Psoas muscle (tissue), 7 donors: ENCODE measurements at regions not wholly inside any gene's neighbourhood (a gene's known extent, or its start where the extent isn't known, plus 50 kb on each side); places are given as distances from the start of the nearest gene placed in this dataset.

Source experiments
- ATAC-seq, 4 donors: fragments of 200-7000 bp; cut with Tn5 transposase; one replicate each; pipeline ENCODE4 v1.9.1; 2020; ENCODE audit warnings: moderate library complexity in 3 of 4, mild to moderate bottlenecking in 2 of 4
- DNase-seq, 2 donors: peaks; one replicate each; pipeline ENCODE4 v3.0.0-alpha.2; 2020
- H3K27ac ChIP-seq: fragments of 200-600 bp; one replicate; pipeline ENCODE4 v1.8.0; 2022
- H3K27me3 ChIP-seq, 3 donors: fragments of 200-600 bp in 1 of 3; one replicate each; pipeline versions ENCODE4 v1.6.1 to v1.8.0; 2013 to 2022; ENCODE audit warnings: low read length in 2 of 3, mild to moderate bottlenecking in 2 of 3, moderate library complexity in 1 of 3; ENCODE audit not compliant: insufficient read depth in 3 of 3
- H3K36me3 ChIP-seq, 2 donors: fragments of 200-600 bp in 1 of 2; one replicate each; pipeline versions ENCODE4 v1.6.1 to v1.8.0; 2013 to 2022; ENCODE audit warnings: low read depth in 1 of 2, mild to moderate bottlenecking in 1 of 2, moderate library complexity in 1 of 2; ENCODE audit not compliant: insufficient read depth in 1 of 2
- H3K4me1 ChIP-seq: fragments of 200-600 bp; one replicate; pipeline ENCODE4 v1.8.0; 2022
- H3K4me3 ChIP-seq: fragments of 200-600 bp; one replicate; pipeline ENCODE4 v1.8.0; 2022; ENCODE audit warnings: mild to moderate bottlenecking
- H3K9me3 ChIP-seq: fragments of 200-600 bp; one replicate; pipeline ENCODE4 v1.8.0; 2022
- CTCF ChIP-seq: fragments of 200-600 bp; IDR thresholded peaks from one replicate; pipeline ENCODE4 v1.8.0; 2022; ENCODE audit warnings: antibody characterized with exemption
- WGBS, 3 donors: extraction: QIAGEN DNeasy Blood & Tissue Kit; methylation state at CpG; one replicate each; pipeline versions ENCODE4 v1.1.6 to v1.1.7; 2013; 5-methylcytosine and 5-hydroxymethylcytosine counted together
- intact Hi-C, 2 donors: fragments of 100-400 bp; cut with DNase I; formaldehyde crosslinking; loops; one replicate each; pipeline versions ENCODE4 v1.11.0 to v1.14.2; 2022
- donor health status: healthy with polysubstance abuse.
- donor health status: DM: no; HTN: no; CAD: no; lungs with moderate emphysema.
- donor health status: Bipolar disorder and iron deficiency.
- donor health status: healthy.
- donor health status: DM: yes; HTN: yes; CAD: no.
- donor health status: DM: no; HTN: no; CAD: no.
- donor health status: DM: yes; HTN: yes; CAD: no.

- WGBS, 3 donors, result 82 to 93% (median 86%) methylated on average over 7 of the region's 7 CpGs
- DNase-seq, result no peak
- no peak for TF ChIP-seq CTCF
- no peak for ATAC-seq
- no peak overlapping the region for H3K27ac ChIP-seq
- H3K4me1 ChIP-seq, result peaks cover 8% of the 10 kb centered on the region
- no peaks in the 10 kb centered on the region for H3K9me3 ChIP-seq
- peaks cover 0 to 2% (median 0%) of the 10 kb centered on the region in 3 donors for H3K27me3 ChIP-seq
- no peak overlapping the region for H3K4me3 ChIP-seq
- H3K36me3 ChIP-seq, result no peaks in the 10 kb centered on the region
- intact Hi-C loops, result no loop called here
Measured at GRCh38 chr10:125331056-125331455, 170.7 kb upstream of the CTBP2 start.

GRCh38 chr10:125329056-125329455 is 168.7 kb upstream of the CTBP2 start:
- no peak for TF ChIP-seq CTCF
- intact Hi-C loops, result no loop called here
- H3K4me1 ChIP-seq, result peaks cover 8% of the 10 kb centered on the region
- H3K27me3 ChIP-seq, result peaks cover 0 to 5% (median 2%) of the 10 kb centered on the region in 3 donors
- no peak overlapping the region for H3K4me3 ChIP-seq
- no peaks in the 10 kb centered on the region for H3K36me3 ChIP-seq
- no peaks in the 10 kb centered on the region for H3K9me3 ChIP-seq
- DNase-seq (no peak), ATAC-seq (no peak)
- WGBS, 3 donors, result 54 to 58% (median 56%) methylated on average over 6 of the region's 6 CpGs
- H3K27ac ChIP-seq, result no peak overlapping the region

GRCh38 chr10:125325326-125325725 is 165.0 kb upstream of the CTBP2 start:
- ATAC-seq (no peak), DNase-seq (no peak)
- Histone ChIP-seq H3K36me3 (no peaks in the 10 kb centered on the region), H3K4me3 (no peak overlapping the region), H3K27me3 (peaks cover 0 to 5% (median 2%) of the 10 kb centered on the region in 3 donors), H3K27ac (no peak overlapping the region), H3K9me3 (peaks cover 11% of the 10 kb centered on the region), H3K4me1 (no peaks in the 10 kb centered on the region)
- WGBS, 3 donors, result 66 to 69% (median 66%) methylated on average over 3 of the region's 3 CpGs
- TF ChIP-seq CTCF, result no peak
- intact Hi-C loops, result no loop called here

GRCh38 chr10:125316436-125316835 is 156.1 kb upstream of the CTBP2 start:
- no peaks in the 10 kb centered on the region for H3K4me1 ChIP-seq
- H3K27me3 ChIP-seq, result no peaks in the 10 kb centered on the region
- no peak overlapping the region for H3K27ac ChIP-seq
- no peak overlapping the region for H3K4me3 ChIP-seq
- DNase-seq, result no peak
- no peak for TF ChIP-seq CTCF
- 70 to 76% (median 71%) methylated on average over 3 of the region's 3 CpGs for WGBS, 3 donors
- no peak for ATAC-seq
- peaks cover 4% of the 10 kb centered on the region for H3K9me3 ChIP-seq
- H3K36me3 ChIP-seq, result no peaks in the 10 kb centered on the region
- intact Hi-C loops, result no loop called here

- Histone ChIP-seq H3K27ac (no peak overlapping the region), H3K4me3 (no peak overlapping the region), H3K36me3 (no peaks in the 10 kb centered on the region), H3K27me3 (no peaks in the 10 kb centered on the region), H3K4me1 (no peaks in the 10 kb centered on the region), H3K9me3 (no peaks in the 10 kb centered on the region)
- WGBS, 3 donors, result 73 to 78% (median 74%) methylated on average over 2 of the region's 2 CpGs
- intact Hi-C loops, result no loop called here
- no peak for TF ChIP-seq CTCF
- DNase-seq (no peak), ATAC-seq (no peak)
Measured at GRCh38 chr10:125300937-125301336, 140.6 kb upstream of the CTBP2 start.
